Gastrocnemius medialis (tissue), 4 donors: ENCODE measurements at regions not wholly inside any gene's neighbourhood (a gene's known extent, or its start where the extent isn't known, plus 50 kb on each side); places are given as distances from the start of the nearest gene placed in this dataset.

Experiments used
- POLR2A ChIP-seq, 2 donors: fragments of 450-650 bp; IDR thresholded peaks; one replicate each; pipeline ENCODE4 v1.6.1; 2017; ENCODE audit warnings: antibody characterized with exemption in 2 of 2, mild to moderate bottlenecking in 2 of 2, moderate library complexity in 2 of 2
- TF ChIP-seq, protein P1 (sequence below), 5 experiments: fragments of 450-650 bp in 3 of 5; fragments of 200-600 bp in 2 of 5; sonication (generic) in 2 of 5; IDR thresholded peaks in 4 of 5; conservative IDR thresholded peaks in 1 of 5; 1 replicate in 4 of 5; 2 replicates in 1 of 5; pipeline ENCODE4 v1.5.1; 2016 to 2019; ENCODE audit warnings: antibody characterized with exemption in 5 of 5, mild to moderate bottlenecking in 3 of 5, moderate library complexity in 3 of 5

- TF ChIP-seq, protein P1, sequence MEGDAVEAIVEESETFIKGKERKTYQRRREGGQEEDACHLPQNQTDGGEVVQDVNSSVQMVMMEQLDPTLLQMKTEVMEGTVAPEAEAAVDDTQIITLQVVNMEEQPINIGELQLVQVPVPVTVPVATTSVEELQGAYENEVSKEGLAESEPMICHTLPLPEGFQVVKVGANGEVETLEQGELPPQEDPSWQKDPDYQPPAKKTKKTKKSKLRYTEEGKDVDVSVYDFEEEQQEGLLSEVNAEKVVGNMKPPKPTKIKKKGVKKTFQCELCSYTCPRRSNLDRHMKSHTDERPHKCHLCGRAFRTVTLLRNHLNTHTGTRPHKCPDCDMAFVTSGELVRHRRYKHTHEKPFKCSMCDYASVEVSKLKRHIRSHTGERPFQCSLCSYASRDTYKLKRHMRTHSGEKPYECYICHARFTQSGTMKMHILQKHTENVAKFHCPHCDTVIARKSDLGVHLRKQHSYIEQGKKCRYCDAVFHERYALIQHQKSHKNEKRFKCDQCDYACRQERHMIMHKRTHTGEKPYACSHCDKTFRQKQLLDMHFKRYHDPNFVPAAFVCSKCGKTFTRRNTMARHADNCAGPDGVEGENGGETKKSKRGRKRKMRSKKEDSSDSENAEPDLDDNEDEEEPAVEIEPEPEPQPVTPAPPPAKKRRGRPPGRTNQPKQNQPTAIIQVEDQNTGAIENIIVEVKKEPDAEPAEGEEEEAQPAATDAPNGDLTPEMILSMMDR (IDR thresholded peaks at IDR 0.05 in 4 of 5, conservative IDR thresholded peaks at IDR 0.05 in 1 of 5) = no peak
- no peak for TF ChIP-seq POLR2A (IDR thresholded peaks at IDR 0.05)
Measured at GRCh38 chr5:9699681-9700080, 69.5 kb upstream of the TAS2R1 start.
